Tibial artery (tissue), 4 donors: ENCODE measurements at regions not wholly inside any gene's neighbourhood (a gene's known extent, or its start where the extent isn't known, plus 50 kb on each side); places are given as distances from the start of the nearest gene placed in this dataset.

Source experiments
- DNase-seq, 2 donors: peaks; one replicate each; pipeline ENCODE4 v3.0.0-alpha.2; 2019
- H3K27ac ChIP-seq, 2 donors: fragments of 200-600 bp; sonication (generic) in 1 of 2; 1 replicate in 1 of 2; 2 replicates in 1 of 2; pipeline ENCODE4 v1.5.1; 2018 to 2019; ENCODE audit warnings: mild to moderate bottlenecking in 1 of 2
- H3K27me3 ChIP-seq, 2 donors: fragments of 200-600 bp; sonication (generic) in 1 of 2; one replicate each; pipeline versions ENCODE4 v1.5.1 to v1.6.0; 2016 to 2019
- H3K36me3 ChIP-seq, 3 donors: fragments of 200-600 bp; sonication (generic) in 2 of 3; one replicate each; pipeline ENCODE4 v1.5.1; 2016 to 2019; ENCODE audit warnings: mild to moderate bottlenecking in 2 of 3
- H3K4me1 ChIP-seq, 4 donors: fragments of 200-600 bp; sonication (generic) in 2 of 4; 1 replicate in 3 of 4; 2 replicates in 1 of 4; pipeline ENCODE4 v1.5.1; 2016 to 2019
- H3K4me3 ChIP-seq, 2 donors: fragments of 200-600 bp; sonication (generic) in 1 of 2; 1 replicate in 1 of 2; 2 replicates in 1 of 2; pipeline ENCODE4 v1.5.1; 2018 to 2019; ENCODE audit warnings: mild to moderate bottlenecking in 2 of 2
- H3K9me3 ChIP-seq, 3 donors: fragments of 200-600 bp; sonication (generic) in 1 of 3; one replicate each; pipeline ENCODE4 v1.5.1; 2016 to 2019
- CTCF ChIP-seq, 2 experiments: fragments of 200-600 bp in 1 of 2; fragments of 450-650 bp in 1 of 2; IDR thresholded peaks; one replicate each; pipeline ENCODE4 v1.5.1; 2017 to 2019; ENCODE audit warnings: antibody characterized with exemption in 2 of 2, mild to moderate bottlenecking in 1 of 2, moderate library complexity in 1 of 2
- intact Hi-C: fragments of 100-400 bp; cut with DNase I; formaldehyde crosslinking; loops from one replicate; pipeline ENCODE4 v1.15.0; 2023; ENCODE audit warnings: low total_unique reads

- Histone ChIP-seq H3K4me3 (no peak overlapping the region), H3K36me3 (no peaks in the 10 kb centered on the region), H3K9me3 (no peaks in the 10 kb centered on the region), H3K27me3 (peaks cover 0 to 71% of the 10 kb centered on the region in 2 donors), H3K27ac (no peak overlapping the region), H3K4me1 (no peaks in the 10 kb centered on the region)
- intact Hi-C loops: no loop called here
- TF ChIP-seq CTCF (IDR thresholded peaks at IDR 0.05): no peak
- no peak for DNase-seq
Observed at GRCh38 chr1:18569811-18570545, 60.7 kb upstream of the PAX7 start.

- no peak for TF ChIP-seq CTCF (IDR thresholded peaks at IDR 0.05)
- Histone ChIP-seq H3K9me3 (no peaks in the 10 kb centered on the region), H3K4me1 (no peaks in the 10 kb centered on the region), H3K36me3 (no peaks in the 10 kb centered on the region), H3K27me3 (peaks cover 0 to 74% of the 10 kb centered on the region in 2 donors), H3K27ac (no peak overlapping the region), H3K4me3 (no peak overlapping the region)
- DNase-seq: no peak
- intact Hi-C loops: no loop called here
Observed at GRCh38 chr1:18571275-18571674, 59.4 kb upstream of the PAX7 start.

GRCh38 chr1:18572022-18572880, 58.4 kb upstream of the PAX7 start:
- Histone ChIP-seq H3K36me3 (no peaks in the 10 kb centered on the region), H3K9me3 (no peaks in the 10 kb centered on the region), H3K27ac (no peak overlapping the region), H3K4me1 (no peaks in the 10 kb centered on the region), H3K27me3 (peaks cover 0 to 65% of the 10 kb centered on the region in 2 donors), H3K4me3 (no peak overlapping the region)
- DNase-seq: no peak
- TF ChIP-seq CTCF (IDR thresholded peaks at IDR 0.05): no peak
- intact Hi-C loops: no loop called here

- Histone ChIP-seq H3K9me3 (no peaks in the 10 kb centered on the region), H3K27me3 (peaks cover 0 to 57% of the 10 kb centered on the region in 2 donors), H3K4me1 (no peaks in the 10 kb centered on the region), H3K36me3 (no peaks in the 10 kb centered on the region), H3K4me3 (no peak overlapping the region), H3K27ac (no peak overlapping the region)
- intact Hi-C loops: no loop called here
- TF ChIP-seq CTCF (IDR thresholded peaks at IDR 0.05): no peak
- no peak for DNase-seq
Observed at GRCh38 chr1:18573170-18573569, 57.5 kb upstream of the PAX7 start.

- Histone ChIP-seq H3K27me3 (peaks cover 0 to 48% of the 10 kb centered on the region in 2 donors), H3K27ac (no peak overlapping the region), H3K36me3 (no peaks in the 10 kb centered on the region), H3K4me3 (no peak overlapping the region), H3K9me3 (no peaks in the 10 kb centered on the region), H3K4me1 (no peaks in the 10 kb centered on the region)
- intact Hi-C loops: no loop called here
- no peak for TF ChIP-seq CTCF (IDR thresholded peaks at IDR 0.05)
- DNase-seq: no peak
Observed at GRCh38 chr1:18574754-18575153, 55.9 kb upstream of the PAX7 start.
